ENCODE measurements at regions not wholly inside any gene's neighbourhood (a gene's known extent, or its start where the extent isn't known, plus 50 kb on each side); places are given as distances from the start of the nearest gene placed in this dataset.

GRCh38 chr1:198986036-198986435 lies 347.2 kb downstream of the PTPRC start:
- TF ChIP-seq CTCF (IDR thresholded peaks at IDR 0.05) (no peak), POLR2A (IDR thresholded peaks at IDR 0.05) (no peak), POLR2AphosphoS5 (IDR thresholded peaks at IDR 0.05) (no peak), EP300 (IDR thresholded peaks at IDR 0.05) (no peak)

Data from suprapubic skin (tissue), 4 donors.